IPS-20b (cell line): ENCODE measurements at regions not wholly inside any gene's neighbourhood (a gene's known extent, or its start where the extent isn't known, plus 50 kb on each side); places are given as distances from the start of the nearest gene placed in this dataset.

Experiments used
- H3K27ac ChIP-seq: one replicate; pipeline ENCODE4 v1.5.1; 2013; ENCODE audit warnings: low read length
- H3K27me3 ChIP-seq: 2 replicates; pipeline ENCODE4 v1.6.1; 2013; ENCODE audit warnings: mild to moderate bottlenecking, low read length, inconsistent platforms; ENCODE audit not compliant: insufficient read depth
- H3K36me3 ChIP-seq: 2 replicates; pipeline ENCODE4 v1.6.1; 2013; ENCODE audit warnings: low read depth, mild to moderate bottlenecking, inconsistent platforms, low read length, moderate library complexity; ENCODE audit not compliant: insufficient read depth
- H3K4me1 ChIP-seq: 2 replicates; pipeline ENCODE4 v1.6.1; 2013; ENCODE audit warnings: mild to moderate bottlenecking, control low read depth, inconsistent platforms, low read length, moderate library complexity; ENCODE audit not compliant: insufficient read depth
- H3K4me3 ChIP-seq: 2 replicates; pipeline ENCODE4 v1.5.1; 2013; ENCODE audit warnings: mild to moderate bottlenecking, low read length, inconsistent platforms
- H3K9ac ChIP-seq: 2 replicates; pipeline ENCODE4 v1.6.1; 2013; ENCODE audit warnings: low read depth, mild to moderate bottlenecking, inconsistent platforms, low read length, moderate library complexity
- H3K9me3 ChIP-seq: 2 replicates; pipeline ENCODE4 v1.6.1; 2013; ENCODE audit warnings: mild to moderate bottlenecking, low read depth, low read length, inconsistent platforms; ENCODE audit not compliant: insufficient read depth

DNA sequence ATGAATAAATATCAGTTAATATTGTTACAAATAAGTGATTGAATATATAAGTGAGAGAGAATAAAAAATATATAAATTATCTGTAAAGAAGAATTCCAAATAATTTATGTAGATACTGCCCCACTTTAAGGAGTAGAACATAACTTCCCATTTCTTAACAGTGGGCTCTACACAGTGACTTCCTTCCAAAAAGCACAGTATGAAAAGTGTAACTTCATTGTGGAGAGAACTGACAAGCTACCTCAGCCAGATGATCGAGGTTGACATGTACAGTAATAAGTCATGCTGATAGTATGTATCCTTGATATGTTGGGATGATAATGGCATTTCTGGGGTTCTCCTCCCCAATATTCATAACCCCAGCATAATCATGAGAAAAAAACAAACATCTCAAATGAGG lies 191.9 kb upstream of the FN1 start:
- no peak overlapping the region for H3K27ac ChIP-seq
- H3K4me3 ChIP-seq: no peak overlapping the region
- H3K9me3 ChIP-seq: peaks cover 7% of the 10 kb centered on the region
- no peak overlapping the region for H3K9ac ChIP-seq
- peaks cover 31% of the 10 kb centered on the region for H3K4me1 ChIP-seq
- H3K36me3 ChIP-seq: no peaks in the 10 kb centered on the region
- H3K27me3 ChIP-seq: no peaks in the 10 kb centered on the region

GRCh38 chr2:215626812-215627281 lies 191.0 kb upstream of the FN1 start:
- no peaks in the 10 kb centered on the region for H3K27me3 ChIP-seq
- no peaks in the 10 kb centered on the region for H3K36me3 ChIP-seq
- peak overlapping the region; percentile 3 for H3K27ac ChIP-seq
- H3K4me3 ChIP-seq: no peak overlapping the region
- H3K9ac ChIP-seq: no peak overlapping the region
- H3K4me1 ChIP-seq: peaks cover 31% of the 10 kb centered on the region
- peaks cover 6% of the 10 kb centered on the region for H3K9me3 ChIP-seq

DNA sequence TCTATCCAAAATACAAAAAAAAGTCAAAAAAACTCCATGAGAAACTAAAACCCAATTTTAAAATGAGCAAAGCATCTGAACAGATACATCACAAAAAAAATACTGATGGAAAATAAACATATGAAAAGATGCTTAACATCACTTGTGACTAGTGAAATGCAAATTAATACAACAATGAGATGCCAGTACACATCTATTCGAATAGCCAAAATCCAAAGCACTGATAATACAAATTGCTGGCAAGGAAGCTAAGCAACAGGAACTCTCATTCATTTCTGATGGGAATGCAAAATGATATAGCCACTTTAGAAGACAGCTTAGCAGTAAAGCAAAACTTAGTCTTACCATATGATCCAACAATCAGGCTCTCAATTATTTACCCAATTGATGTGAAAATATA lies 190.2 kb upstream of the FN1 start:
- no peak overlapping the region for H3K27ac ChIP-seq
- no peak overlapping the region for H3K9ac ChIP-seq
- no peaks in the 10 kb centered on the region for H3K27me3 ChIP-seq
- H3K4me3 ChIP-seq: peak overlapping the region; percentile 37; the same call in 1 of the 2 replicates
- H3K36me3 ChIP-seq: no peaks in the 10 kb centered on the region
- peaks cover 31% of the 10 kb centered on the region for H3K4me1 ChIP-seq
- peaks cover 5% of the 10 kb centered on the region for H3K9me3 ChIP-seq

- H3K9me3 ChIP-seq: no peaks in the 10 kb centered on the region; the same call in 1 of the 2 replicates
- H3K4me1 ChIP-seq: peaks cover 31% of the 10 kb centered on the region
- H3K9ac ChIP-seq: no peak overlapping the region
- no peak overlapping the region for H3K4me3 ChIP-seq
- no peaks in the 10 kb centered on the region for H3K27me3 ChIP-seq
- H3K27ac ChIP-seq: no peak overlapping the region
- no peaks in the 10 kb centered on the region for H3K36me3 ChIP-seq
These were observed 189.3 kb upstream of the FN1 start for GRCh38 chr2:215625207-215625606.

DNA sequence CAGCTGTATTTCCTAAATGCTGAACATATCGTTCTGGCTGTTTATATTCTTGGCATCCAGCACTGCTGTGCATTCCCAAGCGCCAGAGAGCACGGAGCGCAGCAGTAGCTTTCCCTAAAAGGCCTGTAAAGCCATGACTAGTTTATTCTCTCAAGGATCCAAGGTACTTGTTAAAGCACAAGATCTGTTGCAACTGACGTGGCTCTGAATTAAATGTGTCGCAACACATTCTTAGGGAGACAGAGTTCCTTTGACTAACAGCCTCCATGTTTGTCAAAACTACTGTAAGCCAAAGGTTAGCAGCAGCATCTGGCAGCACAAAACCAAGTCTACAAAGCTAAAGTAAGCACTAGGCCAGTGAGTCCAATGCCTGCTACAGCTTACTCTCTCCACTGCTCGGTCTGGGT lies 188.6 kb upstream of the FN1 start:
- H3K36me3 ChIP-seq: no peaks in the 10 kb centered on the region
- H3K4me1 ChIP-seq: peaks cover 38% of the 10 kb centered on the region
- H3K4me3 ChIP-seq: no peak overlapping the region
- H3K27ac ChIP-seq: no peak overlapping the region
- H3K9ac ChIP-seq: no peak overlapping the region
- no peaks in the 10 kb centered on the region for H3K9me3 ChIP-seq
- no peaks in the 10 kb centered on the region for H3K27me3 ChIP-seq

GRCh38 chr2:215622837-215623236 lies 187.0 kb upstream of the FN1 start:
- Histone ChIP-seq H3K36me3 (no peaks in the 10 kb centered on the region), H3K4me1 (peaks cover 42% of the 10 kb centered on the region), H3K4me3 (no peak overlapping the region), H3K9ac (no peak overlapping the region), H3K27me3 (no peaks in the 10 kb centered on the region), H3K9me3 (no peaks in the 10 kb centered on the region), H3K27ac (no peak overlapping the region)

DNA sequence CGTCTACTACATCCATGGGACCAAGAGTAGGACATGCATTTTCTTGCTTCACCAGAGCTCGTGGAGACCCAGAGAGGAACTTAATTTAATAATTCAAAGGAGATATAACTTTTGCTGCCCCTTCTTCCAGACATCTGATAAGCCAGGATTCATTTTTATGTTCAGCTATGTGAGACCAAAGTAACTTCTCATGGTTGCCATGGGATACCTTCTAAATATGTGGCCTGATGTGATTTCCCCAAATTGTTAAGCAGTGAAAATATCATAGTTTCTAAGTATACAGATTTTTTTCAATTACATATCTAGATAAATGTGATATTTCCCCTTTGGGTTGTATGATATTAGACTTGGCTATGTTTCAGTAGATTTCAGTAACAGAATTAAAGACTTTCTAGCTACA lies 185.5 kb upstream of the FN1 start:
- no peak overlapping the region for H3K27ac ChIP-seq
- no peaks in the 10 kb centered on the region for H3K27me3 ChIP-seq
- no peak overlapping the region for H3K4me3 ChIP-seq
- H3K4me1 ChIP-seq: peaks cover 31% of the 10 kb centered on the region; the same call in 1 of the 2 replicates
- no peaks in the 10 kb centered on the region for H3K36me3 ChIP-seq
- no peak overlapping the region for H3K9ac ChIP-seq
- H3K9me3 ChIP-seq: no peaks in the 10 kb centered on the region

- peaks cover 27% of the 10 kb centered on the region; the same call in 1 of the 2 replicates for H3K4me1 ChIP-seq
- H3K4me3 ChIP-seq: no peak overlapping the region
- no peaks in the 10 kb centered on the region for H3K36me3 ChIP-seq
- no peak overlapping the region for H3K9ac ChIP-seq
- H3K27ac ChIP-seq: no peak overlapping the region
- no peaks in the 10 kb centered on the region for H3K27me3 ChIP-seq
- H3K9me3 ChIP-seq: peaks cover 3% of the 10 kb centered on the region; the same call in 1 of the 2 replicates
These were observed 184.7 kb upstream of the FN1 start for GRCh38 chr2:215620528-215620927.

DNA sequence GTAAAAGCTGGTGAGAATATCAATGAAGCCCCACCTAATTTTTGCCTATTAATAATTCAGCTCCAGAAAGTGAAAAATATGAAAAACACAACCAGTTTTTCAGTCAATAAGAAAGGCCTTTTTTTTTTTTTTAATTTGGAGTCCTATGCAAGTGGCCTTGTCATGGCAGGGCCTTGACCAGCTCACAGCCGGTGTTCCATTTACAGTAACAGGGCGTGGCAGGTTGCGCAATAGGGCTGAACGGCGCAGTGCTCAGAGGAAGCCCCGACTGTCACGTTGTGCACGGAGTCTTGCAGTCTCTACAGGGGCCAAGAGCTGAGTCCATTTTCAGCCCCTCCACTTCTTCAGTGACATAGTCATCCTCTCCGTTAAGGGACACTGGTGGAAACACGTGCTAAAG lies 184.1 kb upstream of the FN1 start:
- no peaks in the 10 kb centered on the region for H3K36me3 ChIP-seq
- H3K9me3 ChIP-seq: peaks cover 7% of the 10 kb centered on the region; the same call in 1 of the 2 replicates
- H3K27ac ChIP-seq: no peak overlapping the region
- peaks cover 22% of the 10 kb centered on the region; the same call in 1 of the 2 replicates for H3K4me1 ChIP-seq
- H3K4me3 ChIP-seq: no peak overlapping the region
- no peaks in the 10 kb centered on the region for H3K27me3 ChIP-seq
- no peak overlapping the region for H3K9ac ChIP-seq

DNA sequence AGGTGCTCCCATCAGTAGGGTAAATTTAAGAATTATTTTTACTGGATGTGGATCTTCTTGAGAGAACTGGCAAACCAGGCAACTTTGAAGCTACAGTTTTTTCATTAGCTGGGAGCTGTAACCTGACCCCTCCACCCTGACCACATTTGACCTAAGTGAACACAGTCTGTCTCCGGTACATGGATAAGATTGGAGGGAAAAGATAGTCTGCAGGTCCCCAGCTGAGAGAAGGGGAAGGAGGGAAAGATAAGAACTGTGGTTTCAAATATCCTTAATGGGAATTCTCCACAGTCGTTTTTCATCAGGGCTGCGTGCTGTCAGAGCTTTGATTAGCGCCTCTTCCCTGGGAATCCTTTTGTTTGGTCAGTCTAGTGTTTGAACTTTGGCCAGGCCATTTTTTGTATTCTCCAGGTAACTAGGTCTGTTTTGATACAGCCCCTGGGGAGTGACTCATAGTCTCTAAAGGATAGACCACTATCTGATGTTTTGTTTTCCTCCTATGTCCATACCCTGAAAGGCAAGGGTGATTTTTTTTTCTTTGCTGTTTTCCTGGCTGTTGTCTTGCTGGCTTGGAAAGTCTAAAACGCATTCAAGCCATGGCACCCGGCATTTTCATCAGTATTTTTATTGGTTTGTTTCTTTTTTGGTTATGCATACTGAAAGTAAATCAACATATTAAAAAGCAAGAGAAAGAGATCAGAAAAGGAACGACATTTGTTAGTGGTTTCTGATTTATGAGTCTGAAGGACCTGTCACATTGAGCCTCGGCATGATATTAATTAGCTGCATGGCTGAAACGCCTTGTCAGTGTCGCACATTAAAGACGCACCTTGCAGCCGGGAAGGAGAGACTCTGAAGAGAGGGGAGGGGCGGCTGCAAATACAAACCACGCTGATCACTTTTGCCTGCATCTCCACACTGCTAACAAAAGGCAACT lies 183.4 kb upstream of the FN1 start:
- H3K27ac ChIP-seq: no peak overlapping the region
- peaks cover 7% of the 10 kb centered on the region; the same call in 1 of the 2 replicates for H3K9me3 ChIP-seq
- no peaks in the 10 kb centered on the region for H3K27me3 ChIP-seq
- no peaks in the 10 kb centered on the region for H3K36me3 ChIP-seq
- peaks cover 17% of the 10 kb centered on the region; the same call in 1 of the 2 replicates for H3K4me1 ChIP-seq
- peak overlapping the region; percentile 3; the same call in 1 of the 2 replicates for H3K9ac ChIP-seq
- no peak overlapping the region for H3K4me3 ChIP-seq

DNA sequence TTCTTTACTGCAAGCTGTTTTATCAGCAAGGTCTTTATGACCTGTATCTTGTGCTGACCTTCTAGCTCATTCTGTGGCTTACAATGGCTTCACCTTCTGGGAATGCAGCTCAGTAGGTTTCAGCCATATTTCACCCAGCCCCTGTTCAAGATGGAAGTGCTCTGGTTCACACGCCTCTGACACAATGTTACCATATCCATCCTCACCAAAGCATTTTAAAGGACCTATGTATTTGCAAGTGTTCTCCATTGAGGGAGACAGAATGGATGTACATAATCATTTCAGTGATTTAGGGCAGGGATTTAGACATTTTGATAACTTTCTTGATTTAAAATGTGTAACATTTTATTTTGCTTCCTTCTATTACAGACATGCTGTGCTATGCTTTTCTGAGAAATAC lies 182.3 kb upstream of the FN1 start:
- H3K9me3 ChIP-seq: peaks cover 7% of the 10 kb centered on the region; the same call in 1 of the 2 replicates
- no peaks in the 10 kb centered on the region for H3K36me3 ChIP-seq
- H3K27ac ChIP-seq: no peak overlapping the region
- H3K4me1 ChIP-seq: peaks cover 19% of the 10 kb centered on the region; the same call in 1 of the 2 replicates
- no peak overlapping the region for H3K4me3 ChIP-seq
- H3K9ac ChIP-seq: no peak overlapping the region
- H3K27me3 ChIP-seq: no peaks in the 10 kb centered on the region
